Ascending aorta (tissue), 2 donors: ENCODE measurements at regions not wholly inside any gene's neighbourhood (a gene's known extent, or its start where the extent isn't known, plus 50 kb on each side); places are given as distances from the start of the nearest gene placed in this dataset.

ENCODE experiments used
- DNase-seq, 2 donors: peaks; one replicate each; pipeline ENCODE4 v3.0.0-alpha.2; 2019; ENCODE audit warnings: low spot score in 2 of 2
- H3K27ac ChIP-seq, 2 donors: fragments of 200-600 bp; sonication (generic); one replicate each; pipeline ENCODE4 v1.5.1; 2016 to 2017; ENCODE audit warnings: mild to moderate bottlenecking in 1 of 2
- H3K27me3 ChIP-seq: fragments of 200-600 bp; sonication (generic); one replicate; pipeline ENCODE4 v1.5.1; 2017
- H3K36me3 ChIP-seq, 2 donors: fragments of 200-600 bp; sonication (generic); one replicate each; pipeline ENCODE4 v1.5.1; 2016
- H3K4me1 ChIP-seq, 2 donors: fragments of 200-600 bp; sonication (generic); one replicate each; pipeline ENCODE4 v1.5.1; 2016 to 2017; ENCODE audit warnings: mild to moderate bottlenecking in 1 of 2
- H3K4me3 ChIP-seq, 2 donors: fragments of 200-600 bp; sonication (generic); one replicate each; pipeline ENCODE4 v1.5.1; 2016 to 2017; ENCODE audit warnings: mild to moderate bottlenecking in 1 of 2
- H3K9me3 ChIP-seq, 2 donors: fragments of 200-600 bp; sonication (generic); one replicate each; pipeline ENCODE4 v1.5.1; 2016
- intact Hi-C: fragments of 100-400 bp; cut with DNase I; formaldehyde crosslinking; loops from one replicate; pipeline ENCODE4 v1.15.1; 2023
- TF ChIP-seq, protein P1 (sequence below), 3 experiments: fragments of 200-600 bp in 2 of 3; fragments of 450-650 bp in 1 of 3; sonication (generic) in 2 of 3; IDR thresholded peaks; one replicate each; pipeline ENCODE4 v1.5.1; 2016 to 2019; ENCODE audit warnings: antibody characterized with exemption in 3 of 3, mild to moderate bottlenecking in 1 of 3, moderate library complexity in 1 of 3

DNA sequence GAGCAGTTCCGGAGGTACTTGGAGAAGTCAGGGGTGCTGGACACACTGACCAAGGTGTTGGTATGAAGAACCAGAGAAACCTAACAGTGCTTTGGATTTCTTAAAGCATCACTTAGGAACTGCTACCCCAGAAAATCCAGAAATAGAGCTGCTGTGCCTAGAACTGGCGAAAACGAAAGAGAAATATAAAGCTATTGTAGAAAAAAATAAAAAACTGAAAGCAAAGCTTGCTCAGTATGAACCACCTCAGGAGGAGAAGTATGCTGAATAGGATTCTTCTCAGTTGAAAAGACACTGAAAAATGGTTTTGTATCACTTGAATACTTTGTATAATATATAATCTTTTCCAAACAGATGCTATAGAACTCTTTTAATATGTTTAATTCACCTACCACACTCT lies 106.3 kb upstream of the PMFBP1 start:
- TF ChIP-seq, protein P1, sequence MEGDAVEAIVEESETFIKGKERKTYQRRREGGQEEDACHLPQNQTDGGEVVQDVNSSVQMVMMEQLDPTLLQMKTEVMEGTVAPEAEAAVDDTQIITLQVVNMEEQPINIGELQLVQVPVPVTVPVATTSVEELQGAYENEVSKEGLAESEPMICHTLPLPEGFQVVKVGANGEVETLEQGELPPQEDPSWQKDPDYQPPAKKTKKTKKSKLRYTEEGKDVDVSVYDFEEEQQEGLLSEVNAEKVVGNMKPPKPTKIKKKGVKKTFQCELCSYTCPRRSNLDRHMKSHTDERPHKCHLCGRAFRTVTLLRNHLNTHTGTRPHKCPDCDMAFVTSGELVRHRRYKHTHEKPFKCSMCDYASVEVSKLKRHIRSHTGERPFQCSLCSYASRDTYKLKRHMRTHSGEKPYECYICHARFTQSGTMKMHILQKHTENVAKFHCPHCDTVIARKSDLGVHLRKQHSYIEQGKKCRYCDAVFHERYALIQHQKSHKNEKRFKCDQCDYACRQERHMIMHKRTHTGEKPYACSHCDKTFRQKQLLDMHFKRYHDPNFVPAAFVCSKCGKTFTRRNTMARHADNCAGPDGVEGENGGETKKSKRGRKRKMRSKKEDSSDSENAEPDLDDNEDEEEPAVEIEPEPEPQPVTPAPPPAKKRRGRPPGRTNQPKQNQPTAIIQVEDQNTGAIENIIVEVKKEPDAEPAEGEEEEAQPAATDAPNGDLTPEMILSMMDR (IDR thresholded peaks at IDR 0.05) = no peak
- H3K27ac ChIP-seq = no peak overlapping the region
- no peaks in the 10 kb centered on the region for H3K27me3 ChIP-seq
- no peaks in the 10 kb centered on the region for H3K36me3 ChIP-seq
- no peak overlapping the region for H3K4me3 ChIP-seq
- H3K4me1 ChIP-seq = no peaks in the 10 kb centered on the region
- H3K9me3 ChIP-seq = no peaks in the 10 kb centered on the region
- DNase-seq = no peak
- intact Hi-C loops = no loop called here

GRCh38 chr16:72277749-72278148 lies 105.8 kb upstream of the PMFBP1 start:
- no peak for DNase-seq
- Histone ChIP-seq H3K4me3 (no peak overlapping the region), H3K27me3 (no peaks in the 10 kb centered on the region), H3K4me1 (no peaks in the 10 kb centered on the region), H3K9me3 (no peaks in the 10 kb centered on the region), H3K36me3 (no peaks in the 10 kb centered on the region), H3K27ac (no peak overlapping the region)
- intact Hi-C loops = no loop called here
- TF ChIP-seq, protein P1 (IDR thresholded peaks at IDR 0.05) = no peak

- H3K4me1 ChIP-seq = no peaks in the 10 kb centered on the region
- H3K27me3 ChIP-seq = no peaks in the 10 kb centered on the region
- TF ChIP-seq, protein P1 (IDR thresholded peaks at IDR 0.05) = no peak
- no peak overlapping the region for H3K27ac ChIP-seq
- no peaks in the 10 kb centered on the region for H3K36me3 ChIP-seq
- no peaks in the 10 kb centered on the region for H3K9me3 ChIP-seq
- no peak for DNase-seq
- intact Hi-C loops = no loop called here
- H3K4me3 ChIP-seq = no peak overlapping the region
Measured at GRCh38 chr16:72271699-72272240, 99.8 kb upstream of the PMFBP1 start.

DNA sequence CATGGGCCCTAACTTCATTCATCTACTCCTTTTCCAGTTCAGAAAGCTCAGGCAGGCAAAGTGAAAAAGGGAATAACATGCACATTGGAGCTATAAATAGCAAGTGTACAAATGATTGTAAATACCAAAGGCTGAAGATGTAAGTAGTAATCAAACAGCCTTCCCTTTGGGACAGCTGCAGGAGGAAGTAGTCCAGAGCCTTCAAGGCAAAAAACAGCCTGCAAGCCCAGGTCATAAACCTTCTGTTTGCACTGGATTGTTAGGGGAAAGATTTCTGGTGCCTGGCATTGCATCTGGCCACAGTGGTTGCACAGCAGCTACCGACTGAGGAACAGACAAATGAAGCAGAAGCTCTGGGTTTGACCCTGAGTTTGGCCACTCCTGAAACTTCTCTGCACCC lies 98.6 kb upstream of the PMFBP1 start:
- Histone ChIP-seq H3K4me1 (no peaks in the 10 kb centered on the region), H3K27ac (no peak overlapping the region), H3K27me3 (no peaks in the 10 kb centered on the region), H3K36me3 (no peaks in the 10 kb centered on the region), H3K9me3 (no peaks in the 10 kb centered on the region), H3K4me3 (no peak overlapping the region)
- TF ChIP-seq, protein P1 (IDR thresholded peaks at IDR 0.05) = no peak
- no peak for DNase-seq
- intact Hi-C loops = no loop called here

DNA sequence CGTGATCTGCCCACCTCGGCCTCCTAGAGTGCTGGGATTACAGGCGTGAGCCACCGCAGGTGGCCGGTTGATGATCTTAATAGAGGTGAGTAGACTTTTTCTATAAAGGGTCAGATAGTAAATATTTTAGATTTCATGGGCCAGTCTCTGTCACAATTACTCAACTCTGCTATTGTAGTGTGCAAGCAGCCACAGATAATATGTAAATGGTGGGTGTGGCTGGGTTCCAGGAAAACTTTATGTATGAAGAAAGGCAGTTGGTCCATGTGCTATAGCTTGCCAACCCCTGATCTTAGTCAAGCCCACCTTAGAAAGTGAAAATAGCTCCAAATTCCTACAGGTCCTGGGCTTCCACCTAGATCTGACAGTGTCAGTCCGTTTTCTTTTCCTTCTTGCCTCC lies 94.9 kb upstream of the PMFBP1 start:
- H3K27me3 ChIP-seq = no peaks in the 10 kb centered on the region
- intact Hi-C loops = no loop called here
- DNase-seq = no peak

More for the DNA sequence above, 94.9 kb upstream of the PMFBP1 start:
- TF ChIP-seq, protein P1 (IDR thresholded peaks at IDR 0.05) = no peak
- Histone ChIP-seq H3K4me3 (no peak overlapping the region), H3K9me3 (no peaks in the 10 kb centered on the region), H3K36me3 (no peaks in the 10 kb centered on the region), H3K27ac (no peak overlapping the region), H3K4me1 (no peaks in the 10 kb centered on the region)
